Left renal cortex interstitium (tissue), 4 donors: ENCODE measurements at regions not wholly inside any gene's neighbourhood (a gene's known extent, or its start where the extent isn't known, plus 50 kb on each side); places are given as distances from the start of the nearest gene placed in this dataset.
"Not testable (repeated sequence)": the region's sequence is repeated elsewhere in the genome, so short reads cannot be mapped to it uniquely, and the experiment has no call there.

Experiments used
- DNase-seq, 4 donors: peaks; one replicate each; pipeline ENCODE4 v3.0.0-alpha.2; 2013; ENCODE audit warnings: low read depth in 4 of 4, low spot score in 2 of 4, missing footprints in 1 of 4

DNA sequence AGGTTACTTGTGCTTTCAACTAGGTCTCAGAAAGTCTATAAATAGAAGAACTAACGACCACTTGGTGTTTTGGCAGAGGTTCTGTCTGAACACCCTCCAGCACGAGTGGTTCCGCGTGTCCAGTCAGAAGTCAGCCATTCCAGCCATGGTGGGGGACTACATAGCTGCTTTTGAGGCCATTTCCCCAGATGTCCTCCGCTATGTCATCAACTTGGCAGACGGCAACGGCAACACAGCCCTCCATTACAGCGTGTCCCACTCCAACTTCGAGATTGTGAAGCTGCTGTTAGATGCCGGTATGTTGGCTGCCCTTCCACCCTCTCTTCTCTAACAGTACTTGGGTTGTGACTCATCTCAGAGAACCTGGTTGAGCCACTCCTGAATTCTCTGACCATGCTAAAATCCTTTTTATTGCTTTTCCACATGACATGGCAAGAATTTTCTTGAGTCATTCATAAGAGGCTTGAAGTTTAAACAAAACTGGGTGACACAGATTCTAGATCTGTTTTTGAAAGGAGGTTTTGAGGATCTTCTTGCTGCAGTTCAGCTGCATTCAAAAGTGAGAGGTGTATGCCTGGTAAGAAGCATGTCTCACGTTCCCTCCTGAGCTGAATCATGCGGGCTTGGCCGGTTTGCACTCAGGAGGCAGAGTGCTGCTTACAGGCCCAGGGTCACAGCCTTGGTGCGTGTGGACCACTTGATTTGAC, 103.1 kb upstream of the DMRT1 start:
- no peak for DNase-seq

DNA sequence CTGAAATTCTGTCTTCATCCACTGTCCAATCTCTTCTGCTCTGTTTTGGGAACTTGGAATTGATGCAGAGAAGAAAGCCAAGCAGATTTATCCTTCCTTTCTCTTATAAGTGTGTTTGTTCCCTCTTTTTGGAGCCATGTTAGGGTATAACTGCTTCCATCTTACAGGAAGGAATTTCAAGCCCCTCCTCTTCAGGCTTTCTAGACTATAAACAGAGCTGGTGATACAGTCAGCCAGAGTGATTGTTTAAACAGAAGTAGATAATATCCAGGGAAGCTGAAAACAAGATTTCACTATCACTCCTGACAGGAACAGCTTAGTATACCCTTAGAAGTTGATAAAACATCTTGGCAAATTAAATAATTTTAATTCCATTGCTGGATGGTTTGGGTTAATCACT, 102.1 kb upstream of the DMRT1 start:
- DNase-seq, result no peak

DNA sequence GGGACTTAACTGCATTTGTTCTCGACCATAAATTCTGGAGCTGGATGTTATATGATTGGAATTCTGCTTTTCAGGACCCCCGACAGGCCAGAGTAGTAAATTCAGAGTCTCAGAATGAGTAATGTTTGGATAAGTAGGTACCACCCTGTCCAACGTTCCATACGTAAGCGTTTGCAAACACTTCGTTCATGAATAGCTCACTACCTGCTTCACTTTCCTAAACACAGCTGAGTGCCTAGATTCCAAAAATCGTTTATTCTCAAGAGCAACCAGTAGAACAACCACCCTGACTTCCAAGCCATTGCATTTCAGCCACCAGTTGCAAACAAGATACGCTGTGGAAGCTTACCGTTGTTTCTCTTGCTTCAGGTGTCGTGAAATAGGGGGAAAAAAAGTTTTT, 101.3 kb upstream of the DMRT1 start:
- DNase-seq, result no peak

DNA sequence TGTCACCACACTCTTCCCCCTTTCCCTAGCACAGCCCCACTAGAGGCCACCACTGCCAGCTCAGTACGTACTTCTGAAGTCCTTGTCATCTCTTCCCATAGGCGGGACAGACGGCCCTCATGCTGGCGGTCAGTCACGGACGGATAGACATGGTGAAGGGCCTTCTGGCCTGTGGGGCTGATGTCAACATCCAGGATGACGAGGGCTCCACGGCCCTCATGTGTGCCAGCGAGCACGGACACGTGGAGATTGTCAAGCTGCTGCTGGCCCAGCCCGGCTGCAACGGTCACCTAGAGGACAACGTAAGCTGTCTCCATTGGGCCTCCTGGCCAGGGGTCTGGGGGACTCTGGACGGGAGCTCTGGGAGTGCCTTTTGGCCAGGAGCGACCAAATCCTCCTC, 99.4 kb upstream of the DMRT1 start:
- DNase-seq, result no peak

DNA sequence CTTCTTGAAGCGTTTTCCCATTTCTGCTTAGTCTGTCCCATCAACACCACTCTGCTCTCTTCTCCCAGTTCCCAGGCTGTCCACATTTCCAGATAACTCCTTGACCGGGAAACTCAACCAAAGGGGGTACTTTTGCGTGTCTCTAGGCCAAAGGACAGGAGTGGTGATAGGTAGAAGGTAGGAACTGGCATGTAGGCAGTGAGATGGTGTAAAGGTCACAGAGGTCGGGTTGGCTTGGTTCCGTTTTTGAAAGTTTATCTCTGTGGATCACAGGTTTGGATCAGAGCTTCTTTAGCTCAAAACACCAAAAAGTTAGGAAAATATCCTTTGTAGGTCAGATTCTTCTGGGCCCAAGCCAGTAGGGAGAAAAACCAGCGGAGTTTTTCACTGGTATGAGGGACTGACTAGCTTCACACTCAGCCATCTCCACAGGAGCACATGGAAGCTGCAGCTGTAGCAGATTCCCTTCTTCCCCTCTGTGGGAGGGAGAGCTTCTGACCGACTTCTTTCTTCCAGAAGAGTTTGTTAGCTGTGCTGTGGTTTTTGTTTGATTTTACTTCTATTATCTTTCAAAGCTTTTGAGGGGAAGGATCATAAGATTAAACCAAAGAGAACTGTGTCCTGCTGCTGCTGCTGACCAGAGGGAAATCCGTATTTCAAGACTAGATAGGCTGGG, 98.4 kb upstream of the DMRT1 start:
- no peak for DNase-seq

DNA sequence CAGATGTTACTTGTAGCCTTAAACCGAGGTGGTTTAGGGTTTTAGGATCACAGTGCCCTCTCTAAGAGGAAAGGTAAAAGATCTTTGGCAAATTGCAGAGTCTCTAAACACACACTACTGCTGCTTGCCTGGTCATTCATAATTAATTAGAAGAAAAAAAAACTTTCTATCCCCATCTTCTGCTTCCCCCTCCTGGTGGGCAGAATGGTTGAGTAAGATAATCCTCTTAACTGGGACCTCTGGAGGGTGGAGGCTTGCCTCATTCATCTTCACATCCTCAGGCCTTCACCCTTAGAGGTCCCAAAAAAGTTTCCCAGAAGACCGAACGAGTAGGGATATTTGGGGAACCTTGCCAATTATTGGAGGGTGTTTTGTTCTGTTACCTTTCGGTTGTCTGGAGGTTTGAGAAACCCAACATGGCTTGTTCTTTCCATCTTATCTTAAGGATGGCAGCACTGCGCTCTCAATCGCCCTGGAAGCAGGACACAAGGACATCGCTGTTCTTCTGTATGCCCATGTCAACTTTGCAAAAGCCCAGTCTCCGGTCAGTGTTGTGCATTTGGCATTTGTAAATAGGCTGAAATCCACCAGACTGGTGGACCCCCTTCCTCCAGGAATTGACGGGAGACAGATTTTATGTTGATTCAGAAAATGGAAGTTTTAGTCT, 97.3 kb upstream of the DMRT1 start:
- DNase-seq, result no peak

DNA sequence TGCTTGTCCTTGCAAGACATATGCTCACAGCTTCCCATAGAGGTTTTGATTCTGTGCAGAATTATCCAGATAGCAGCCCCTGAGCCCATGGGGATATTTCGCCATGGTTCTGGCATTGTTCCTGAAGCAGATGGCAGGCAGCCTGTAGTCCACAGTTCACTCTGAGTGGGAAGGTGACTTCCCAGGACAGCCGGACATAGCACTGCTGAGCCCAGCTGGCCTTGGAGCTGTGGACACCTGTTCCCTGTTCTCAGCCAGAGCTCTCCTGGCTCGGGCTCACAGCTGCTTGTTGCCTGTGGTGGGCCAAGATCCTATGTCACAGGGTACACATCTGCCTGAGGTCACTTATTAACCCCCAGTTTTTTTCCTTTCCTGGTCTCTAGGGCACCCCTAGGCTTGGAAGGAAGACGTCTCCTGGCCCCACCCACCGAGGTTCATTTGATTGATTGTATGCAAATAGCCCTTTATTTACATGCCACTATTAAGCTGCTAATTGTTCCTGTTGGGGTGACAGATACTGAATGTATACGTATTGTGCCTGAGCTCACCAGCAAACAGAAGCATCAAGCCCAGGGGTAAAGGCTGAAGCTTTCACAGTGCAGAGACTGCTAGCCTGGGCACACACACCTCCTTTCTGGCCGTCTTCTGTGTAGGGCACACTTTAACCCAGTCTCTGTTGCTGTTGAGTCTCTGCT, 96.6 kb upstream of the DMRT1 start:
- no peak for DNase-seq

DNA sequence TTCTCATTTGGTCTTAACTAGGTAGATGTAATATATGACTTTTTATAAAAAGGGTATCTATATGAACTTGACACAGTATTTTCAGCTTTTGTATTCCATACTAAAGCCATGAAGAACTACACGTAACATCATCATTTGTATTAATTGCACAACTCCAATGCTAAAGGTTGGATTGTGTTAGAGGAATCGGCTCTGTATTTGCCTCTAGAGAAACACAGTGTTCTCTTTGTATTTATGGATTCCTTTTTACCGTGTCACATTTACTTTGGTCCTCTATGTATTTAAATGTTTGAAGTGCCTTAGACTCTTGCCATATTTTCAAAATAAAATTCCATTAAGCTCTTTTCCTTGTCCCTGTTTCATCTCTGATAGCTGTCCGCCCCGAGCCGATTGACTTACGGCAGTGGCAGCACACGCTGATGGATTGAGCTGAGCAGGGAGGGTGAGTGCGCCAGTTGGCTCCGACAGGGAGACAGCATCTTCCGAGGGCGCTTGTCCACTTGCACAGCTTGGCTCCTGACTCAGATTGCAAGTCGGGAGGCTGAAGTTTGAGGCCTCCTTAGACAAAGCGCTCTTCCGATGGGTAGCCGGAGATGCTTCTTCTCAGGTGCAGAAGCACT, 95.6 kb upstream of the DMRT1 start:
- DNase-seq, result no peak

DNA sequence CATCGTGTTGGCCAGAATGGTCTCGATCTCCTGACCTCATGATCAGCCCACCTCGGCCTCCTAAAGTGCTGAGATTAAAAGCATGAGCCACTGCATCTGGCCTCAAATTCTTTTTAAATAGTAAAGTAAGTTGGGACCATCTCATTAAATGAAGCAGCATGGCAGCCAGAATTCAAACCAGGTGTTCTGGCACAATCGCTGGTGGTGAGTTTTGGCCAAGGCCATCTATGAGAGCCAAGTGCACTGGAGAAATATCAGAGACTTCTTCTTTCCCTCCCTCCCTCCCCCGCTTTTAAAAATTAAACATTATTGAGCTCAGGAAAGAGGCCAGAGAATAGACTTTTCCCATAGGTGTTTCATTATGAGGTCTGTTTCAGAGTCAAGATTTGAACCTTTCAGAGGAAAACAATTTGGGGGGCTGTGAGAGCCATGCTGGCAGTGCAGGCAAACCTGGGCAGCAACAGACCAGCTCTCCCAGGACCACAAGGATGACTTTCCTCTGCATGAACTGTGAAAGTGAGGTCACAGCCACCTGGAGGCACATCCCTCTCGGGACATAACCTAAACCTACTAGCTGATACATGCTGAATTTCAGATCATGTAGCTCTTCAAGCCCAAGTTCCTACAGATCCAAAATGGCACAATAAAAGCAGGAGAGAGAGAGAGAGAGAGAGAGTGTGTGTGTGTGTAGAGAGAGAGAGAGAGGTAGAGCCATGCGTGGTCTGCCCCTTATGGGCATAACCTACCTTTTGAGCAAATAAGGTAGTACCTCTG, 94.6 kb upstream of the DMRT1 start:
- DNase-seq, result no peak

DNA sequence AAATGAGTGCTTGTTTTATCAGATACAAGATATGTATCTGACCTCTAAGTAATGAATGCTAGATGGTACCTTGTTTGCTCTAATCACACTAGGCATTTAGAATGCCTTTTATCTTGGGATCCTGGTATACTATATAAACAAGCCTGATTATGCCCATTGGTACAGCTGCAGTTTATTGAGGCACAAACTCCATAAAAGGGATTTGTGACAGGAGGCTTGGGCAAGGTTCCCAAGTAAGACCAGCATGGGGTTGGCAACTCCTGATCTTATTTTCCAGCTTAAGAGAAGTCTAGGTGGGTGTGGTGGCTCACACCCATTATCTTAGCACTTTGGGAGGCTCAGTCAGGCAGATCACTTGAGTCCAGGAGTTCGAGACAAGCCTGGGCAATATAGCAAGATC, 93.9 kb upstream of the DMRT1 start:
- DNase-seq, result no peak

DNA sequence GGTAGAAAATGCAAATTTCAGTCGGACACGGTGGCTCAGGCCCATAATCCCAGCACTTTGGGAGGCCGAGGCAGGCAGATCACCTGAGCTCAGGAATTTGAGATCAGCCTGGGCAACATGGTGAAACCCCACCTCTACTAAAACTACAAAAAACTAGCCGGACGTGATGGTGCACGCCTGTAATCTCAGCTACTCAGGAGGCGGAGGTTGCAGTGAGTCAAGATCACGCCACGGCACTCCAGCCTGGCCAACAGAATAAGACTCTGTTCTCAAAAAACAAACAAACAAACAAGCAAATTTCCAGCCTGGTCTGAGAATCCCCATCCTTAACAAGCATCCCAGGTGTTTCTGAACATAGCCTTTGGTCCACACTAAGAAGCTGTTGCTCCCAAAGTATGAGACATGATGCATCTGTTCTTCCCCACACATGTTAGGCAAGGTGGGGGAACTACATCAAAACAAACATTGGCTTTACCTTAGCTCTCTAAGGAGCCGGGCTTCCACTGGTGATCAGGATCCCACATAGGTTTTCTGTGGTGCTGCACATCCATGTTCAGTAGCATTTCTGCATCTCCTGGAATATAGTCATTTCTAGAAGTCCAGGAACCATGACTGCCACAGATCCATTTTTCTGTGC, 92.5 kb upstream of the DMRT1 start:
- DNase-seq, result no peak

DNA sequence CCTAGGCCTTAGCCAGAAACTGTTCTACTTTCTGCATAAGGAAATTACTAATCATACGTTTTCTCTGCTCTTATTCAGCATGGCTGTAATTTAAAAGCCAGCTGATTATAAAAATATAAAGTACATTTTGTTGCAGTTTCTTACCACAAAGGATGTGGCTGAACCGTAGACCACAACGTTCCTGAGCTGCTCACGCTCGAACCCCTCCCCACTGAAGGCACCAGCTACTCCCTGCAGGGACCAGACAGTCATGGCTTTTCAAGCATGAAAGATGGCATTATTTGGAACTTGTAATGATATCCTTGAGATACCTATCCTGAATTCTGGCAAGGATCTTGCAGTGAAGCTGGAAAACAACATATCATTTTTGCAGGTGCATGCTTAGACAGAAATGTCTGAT, 91.8 kb upstream of the DMRT1 start:
- no peak for DNase-seq

DNA sequence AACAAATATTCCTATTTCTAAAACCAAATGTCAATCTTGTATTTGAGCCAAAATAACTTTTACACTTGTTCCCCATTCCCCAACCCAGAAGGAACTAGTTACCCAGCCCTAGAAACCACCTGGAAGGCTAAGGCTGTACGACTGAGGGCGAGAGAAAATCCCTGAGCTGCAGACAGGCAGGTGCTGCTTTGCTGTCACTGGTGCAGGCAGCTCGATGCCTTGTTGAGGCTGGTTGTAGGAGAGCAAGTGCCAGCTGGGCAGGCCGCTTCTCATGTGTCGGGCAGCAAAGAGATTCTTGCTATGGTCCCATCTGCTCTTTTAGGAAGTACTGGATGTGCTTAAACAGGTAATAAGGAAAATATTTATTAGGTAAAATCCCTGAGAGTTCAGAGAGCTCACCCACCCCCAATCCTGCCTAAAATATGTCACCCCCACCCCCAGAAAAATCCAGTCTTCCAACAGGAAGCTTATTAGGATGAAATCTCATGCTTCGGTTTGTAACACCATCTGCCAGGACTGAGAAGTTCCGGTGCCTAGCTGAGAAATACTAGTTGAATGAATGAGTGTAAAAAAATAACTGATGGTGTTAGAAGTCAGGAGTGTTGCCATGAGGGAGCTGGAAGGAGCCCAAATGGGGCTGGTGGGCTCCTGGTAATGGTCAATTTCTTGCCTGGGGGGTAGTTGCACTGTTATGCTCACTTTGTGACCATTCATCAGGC, 91.1 kb upstream of the DMRT1 start:
- DNase-seq, result no peak

DNA sequence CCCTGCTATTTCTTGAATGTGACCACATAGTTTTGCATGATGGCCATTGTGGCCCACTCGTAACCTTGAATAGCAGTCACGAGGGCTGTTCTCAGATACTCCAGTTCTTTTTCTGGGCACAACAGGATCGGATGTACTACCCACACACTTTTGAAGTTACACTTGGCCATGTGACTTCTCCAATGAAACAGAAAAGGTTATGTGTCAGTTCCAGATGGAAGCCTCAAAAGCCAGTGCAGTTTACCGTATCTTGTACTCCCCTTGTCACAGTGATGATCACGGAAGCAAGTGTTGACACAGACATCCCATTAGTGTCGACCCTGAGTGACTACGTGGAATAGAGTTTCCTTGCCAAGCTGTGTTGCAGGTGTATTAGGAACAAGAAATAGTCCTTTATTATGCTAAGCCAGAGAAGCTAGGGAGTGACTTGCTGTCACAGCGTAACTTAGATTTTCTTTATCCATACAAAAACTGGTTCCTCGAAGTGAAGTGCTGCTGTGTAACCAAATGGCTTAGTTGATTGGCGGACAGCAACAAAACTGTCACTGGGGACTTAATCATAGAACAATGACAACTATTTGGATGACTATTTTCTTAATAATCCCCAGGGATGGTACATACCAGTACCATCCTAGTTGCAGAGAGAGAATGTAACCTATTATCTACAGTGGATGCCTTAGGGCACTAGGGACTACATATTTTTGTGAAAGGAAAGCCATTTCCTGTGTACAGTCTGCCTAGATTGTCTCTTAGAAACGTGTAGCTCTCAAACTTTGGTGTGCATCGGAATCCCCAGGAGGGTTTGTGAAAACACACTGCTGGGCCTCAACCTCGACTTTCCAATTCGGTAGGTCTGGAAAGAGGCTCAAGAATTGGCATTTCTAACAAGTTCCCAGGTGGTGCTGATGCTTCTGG, 90.1 kb upstream of the DMRT1 start:
- DNase-seq, result peak in 2 of 4 donors; percentile 7 to 38

DNA sequence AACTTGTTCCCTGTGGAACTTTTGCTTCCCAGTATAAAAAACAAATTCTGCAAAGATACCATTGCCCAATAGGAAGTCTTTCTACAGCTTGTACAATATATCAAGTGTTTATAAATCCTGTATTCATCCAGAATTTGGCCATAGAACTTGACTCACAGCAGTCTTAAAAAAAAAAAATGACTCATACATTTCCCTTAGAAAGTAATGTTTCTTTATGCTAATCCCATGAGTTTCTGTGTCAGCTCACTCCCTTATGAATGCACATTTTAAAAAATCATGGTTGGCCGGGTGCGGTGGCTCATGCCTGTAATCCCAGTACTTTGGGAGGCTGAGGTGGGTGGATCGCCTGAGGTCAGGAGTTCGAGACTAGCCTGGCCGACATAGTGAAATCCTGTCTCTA, 89.3 kb upstream of the DMRT1 start:
- DNase-seq, result no peak

DNA sequence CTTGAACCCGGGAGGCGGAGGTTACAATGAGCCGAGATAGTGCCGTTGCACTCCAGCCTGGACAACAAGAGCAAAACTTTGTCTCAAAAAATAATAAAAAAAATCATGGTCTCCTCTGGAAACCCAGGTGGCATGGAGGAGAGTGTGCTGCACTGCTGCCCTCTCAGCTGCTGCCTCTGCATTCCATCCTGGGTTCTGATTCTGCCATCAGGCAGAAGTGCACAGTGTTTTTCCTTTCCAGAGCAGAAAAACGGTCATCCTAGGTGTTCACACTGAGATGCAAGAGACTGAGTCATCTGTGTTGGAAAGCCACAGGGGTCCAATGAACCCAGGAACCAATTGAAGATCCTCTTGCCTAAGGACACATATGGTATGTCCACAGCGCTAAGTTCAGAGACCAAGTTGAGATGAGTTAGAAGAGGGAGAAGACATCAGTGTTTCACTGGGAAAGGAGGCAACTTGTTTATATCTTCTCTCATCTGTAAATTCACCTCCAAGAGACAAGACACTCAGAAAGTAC, 88.8 kb upstream of the DMRT1 start:
- no peak for DNase-seq

DNA sequence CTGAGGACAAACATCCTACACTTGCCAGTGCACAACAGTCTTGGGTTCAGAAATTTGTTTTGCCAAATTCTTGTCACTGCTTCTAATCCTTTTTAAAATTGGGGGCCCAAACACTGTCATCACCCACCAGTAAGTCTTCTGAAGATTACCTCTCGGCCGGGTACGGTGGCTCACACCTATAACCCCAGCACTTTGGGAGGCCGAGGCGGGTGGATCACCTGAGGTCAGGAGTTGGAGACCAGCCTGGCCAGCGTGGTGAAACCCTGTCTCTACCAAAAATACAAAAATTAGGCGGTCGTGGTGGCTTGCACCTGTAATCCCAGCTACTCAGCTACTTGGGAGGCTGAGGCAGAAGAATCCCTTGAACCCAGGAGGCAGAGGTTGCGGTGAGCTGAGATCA, 87.8 kb upstream of the DMRT1 start:
- not testable (repeated sequence) for DNase-seq
